GM12892 (cell line): ENCODE measurements at regions not wholly inside any gene's neighbourhood (a gene's known extent, or its start where the extent isn't known, plus 50 kb on each side); places are given as distances from the start of the nearest gene placed in this dataset.

ENCODE experiments used
- POLR2A ChIP-seq: IDR thresholded peaks from 2 replicates; pipeline ENCODE4 v1.6.1; 2011; ENCODE audit warnings: low read depth, low read length, control low read depth
- POLR2AphosphoS5 ChIP-seq: IDR thresholded peaks from 2 replicates; pipeline ENCODE4 v1.6.1; 2011; ENCODE audit warnings: low read depth, low read length, control low read depth
- TAF1 ChIP-seq: IDR thresholded peaks from 2 replicates; pipeline ENCODE4 v1.6.1; 2011; ENCODE audit warnings: low read depth, mild to moderate bottlenecking, control low read depth, low read length, borderline replicate concordance

DNA sequence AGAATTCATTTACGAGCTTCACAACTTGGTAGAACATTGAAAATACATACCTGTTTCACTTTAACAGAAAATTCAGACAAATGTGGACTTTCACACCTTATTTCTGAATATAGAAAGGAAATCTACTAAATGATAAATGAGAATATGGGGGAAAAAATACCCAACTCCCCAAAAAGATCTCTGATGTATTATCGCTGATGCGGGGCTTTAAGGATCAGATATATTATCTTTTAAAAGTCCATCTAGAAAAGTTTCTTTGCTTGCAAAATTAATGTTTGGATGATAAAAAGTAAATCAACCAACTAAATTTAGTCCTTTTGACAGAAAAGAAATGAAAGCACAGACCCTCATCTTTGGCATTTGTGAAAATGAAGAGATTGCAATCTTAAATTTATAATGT lies 540.1 kb upstream of the CHAC2 start:
- TF ChIP-seq TAF1 = no peak
- TF ChIP-seq POLR2A = no peak
- TF ChIP-seq POLR2AphosphoS5 = no peak
